CD4-positive, alpha-beta T cell (primary cell): ENCODE measurements at regions not wholly inside any gene's neighbourhood (a gene's known extent, or its start where the extent isn't known, plus 50 kb on each side); places are given as distances from the start of the nearest gene placed in this dataset.

Experiments used
- ATAC-seq: fragments of 200-7000 bp; cut with Tn5 transposase; one replicate; pipeline ENCODE4 v1.10.0; 2022; ENCODE audit warnings: mild to moderate bottlenecking; ENCODE audit not compliant: poor library complexity
- CTCF ChIA-PET: fragments of 350-600 bp; sonication (Branson Sonifier 250); formaldehyde crosslinking; loops from one replicate; lab custom pipeline; 2021; ENCODE audit warnings: antibody characterized with exemption, inconsistent platforms; lab: Charles Lee
- POLR2A ChIA-PET: fragments of 350-600 bp; sonication (Branson Sonifier 250); formaldehyde crosslinking; loops from one replicate; lab custom pipeline; 2021; ENCODE audit warnings: antibody characterized with exemption, inconsistent platforms; lab: Charles Lee
- DNase-seq, 14 experiments: peaks; one replicate each; pipeline ENCODE4 v3.0.0-alpha.2; 2013 to 2020; ENCODE audit warnings: mixed read lengths in 2 of 14
- H3K27ac ChIP-seq, 2 donors: one replicate each; pipeline versions ENCODE4 v1.5.1 to v1.7.0; 2013; ENCODE audit warnings: low read length in 2 of 2, low read depth in 1 of 2, mild to moderate bottlenecking in 1 of 2
- H3K27me3 ChIP-seq, 2 experiments: 1 replicate in 1 of 2; 2 replicates in 1 of 2; pipeline versions ENCODE4 v1.6.1 to v1.7.0; 2013; ENCODE audit warnings: low read length in 2 of 2, control low read depth in 1 of 2, mild to moderate bottlenecking in 1 of 2, moderate library complexity in 1 of 2; ENCODE audit not compliant: insufficient read depth in 2 of 2, control insufficient read depth in 1 of 2
- H3K36me3 ChIP-seq: one replicate; pipeline ENCODE4 v1.6.1; 2013; ENCODE audit warnings: low read length, control low read depth; ENCODE audit not compliant: insufficient read depth
- H3K4me1 ChIP-seq: one replicate; pipeline ENCODE4 v1.6.1; 2013; ENCODE audit warnings: low read length, control low read depth; ENCODE audit not compliant: insufficient read depth
- H3K4me3 ChIP-seq: one replicate; pipeline ENCODE4 v1.5.1; 2013; ENCODE audit warnings: mild to moderate bottlenecking, low read length, moderate library complexity
- H3K9me3 ChIP-seq, 2 experiments: 1 replicate in 1 of 2; 2 replicates in 1 of 2; pipeline versions ENCODE4 v1.6.1 to v1.7.0; 2013; ENCODE audit warnings: low read length in 2 of 2, mild to moderate bottlenecking in 2 of 2, control low read depth in 1 of 2, moderate library complexity in 1 of 2; ENCODE audit not compliant: control insufficient read depth in 1 of 2, insufficient read depth in 1 of 2
- H3K27ac Mint-ChIP-seq: one replicate; pipeline ENCODE4 v1.8.0; 2020; ENCODE audit warnings: mixed read lengths
- H3K27me3 Mint-ChIP-seq: one replicate; pipeline ENCODE4 v1.8.0; 2021; ENCODE audit warnings: mixed read lengths
- H3K36me3 Mint-ChIP-seq: one replicate; pipeline ENCODE4 v1.8.0; 2021; ENCODE audit warnings: low read depth, mixed read lengths
- H3K4me1 Mint-ChIP-seq: one replicate; pipeline ENCODE4 v1.8.0; 2021; ENCODE audit warnings: low read depth, mixed read lengths
- H3K4me3 Mint-ChIP-seq: one replicate; pipeline ENCODE4 v1.8.0; 2020; ENCODE audit warnings: mild to moderate bottlenecking, mixed read lengths
- H3K9me3 Mint-ChIP-seq: one replicate; pipeline ENCODE4 v1.8.0; 2020; ENCODE audit warnings: mixed read lengths
- intact Hi-C, 2 experiments: fragments of 100-400 bp; cut with DNase I in 1 of 2; cut with micrococcal nuclease in 1 of 2; formaldehyde crosslinking; loops; one replicate each; pipeline versions ENCODE4 v1.15.1 to v1.9.0; 2023 to 2025; cut with DNase I, micrococcal nuclease
- TF ChIP-seq, protein P1 (sequence below): fragments of 200-600 bp; IDR thresholded peaks from one replicate; pipeline ENCODE4 v1.8.0; 2022; ENCODE audit warnings: antibody characterized with exemption, mild to moderate bottlenecking

DNA sequence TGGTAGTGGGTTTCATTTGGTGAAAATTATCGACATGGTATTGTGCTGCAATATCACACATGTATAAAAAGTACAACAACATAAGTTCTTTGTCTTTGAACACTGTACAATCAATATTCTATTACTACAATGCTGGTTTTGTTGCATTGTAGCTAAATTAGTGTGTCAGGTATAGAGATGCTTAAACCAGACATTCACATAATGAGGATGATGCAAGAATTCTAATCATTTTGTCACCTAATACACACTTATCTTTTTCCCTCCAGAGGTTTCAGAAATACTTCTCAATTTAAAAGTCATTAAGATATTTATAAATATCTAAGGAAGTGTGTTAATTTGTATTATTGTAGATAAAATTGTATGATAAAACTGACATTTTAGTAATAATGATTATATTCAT, 174.8 kb upstream of the MAN1A1 start:
- Histone ChIP-seq H3K27me3 (no peaks in the 10 kb centered on the region), H3K4me3 (no peak overlapping the region), H3K27ac (no peak overlapping the region), H3K4me1 (no peaks in the 10 kb centered on the region), H3K9me3 (no peaks in the 10 kb centered on the region), H3K36me3 (no peaks in the 10 kb centered on the region)
- TF ChIP-seq, protein P1, sequence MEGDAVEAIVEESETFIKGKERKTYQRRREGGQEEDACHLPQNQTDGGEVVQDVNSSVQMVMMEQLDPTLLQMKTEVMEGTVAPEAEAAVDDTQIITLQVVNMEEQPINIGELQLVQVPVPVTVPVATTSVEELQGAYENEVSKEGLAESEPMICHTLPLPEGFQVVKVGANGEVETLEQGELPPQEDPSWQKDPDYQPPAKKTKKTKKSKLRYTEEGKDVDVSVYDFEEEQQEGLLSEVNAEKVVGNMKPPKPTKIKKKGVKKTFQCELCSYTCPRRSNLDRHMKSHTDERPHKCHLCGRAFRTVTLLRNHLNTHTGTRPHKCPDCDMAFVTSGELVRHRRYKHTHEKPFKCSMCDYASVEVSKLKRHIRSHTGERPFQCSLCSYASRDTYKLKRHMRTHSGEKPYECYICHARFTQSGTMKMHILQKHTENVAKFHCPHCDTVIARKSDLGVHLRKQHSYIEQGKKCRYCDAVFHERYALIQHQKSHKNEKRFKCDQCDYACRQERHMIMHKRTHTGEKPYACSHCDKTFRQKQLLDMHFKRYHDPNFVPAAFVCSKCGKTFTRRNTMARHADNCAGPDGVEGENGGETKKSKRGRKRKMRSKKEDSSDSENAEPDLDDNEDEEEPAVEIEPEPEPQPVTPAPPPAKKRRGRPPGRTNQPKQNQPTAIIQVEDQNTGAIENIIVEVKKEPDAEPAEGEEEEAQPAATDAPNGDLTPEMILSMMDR: no peak
- Mint-ChIP-seq H3K9me3 (no peaks in the 10 kb centered on the region), H3K27ac (no peak overlapping the region), H3K4me3 (no peak overlapping the region), H3K27me3 (no peaks in the 10 kb centered on the region), H3K36me3 (no peaks in the 10 kb centered on the region), H3K4me1 (no peaks in the 10 kb centered on the region)
- ChIA-PET POLR2A (no interaction called here), CTCF (no interaction called here)
- intact Hi-C loops: no loop called here
- ATAC-seq (no peak), DNase-seq (no peak)

DNA sequence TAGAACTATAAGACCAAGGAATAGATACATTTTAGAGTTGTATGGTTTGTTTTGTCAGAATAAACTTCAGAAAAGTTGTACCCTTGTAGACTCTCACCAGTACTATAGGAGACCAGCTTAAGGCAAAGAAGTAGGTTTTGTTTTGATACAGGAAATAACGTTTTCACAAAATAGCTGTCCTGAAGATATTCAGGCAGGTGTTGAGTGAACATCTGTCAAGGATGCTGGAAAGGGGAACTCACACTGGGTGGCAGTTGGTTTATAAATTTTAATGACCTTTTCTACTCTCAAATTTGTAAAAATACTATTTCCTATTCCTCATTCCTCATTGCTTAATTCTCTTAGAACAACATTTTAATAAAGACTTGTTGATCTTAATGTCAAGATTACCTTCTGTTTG, 174.0 kb upstream of the MAN1A1 start:
- ChIA-PET POLR2A (no interaction called here), CTCF (no interaction called here)
- Histone ChIP-seq H3K9me3 (no peaks in the 10 kb centered on the region), H3K4me1 (no peaks in the 10 kb centered on the region), H3K27me3 (no peaks in the 10 kb centered on the region), H3K27ac (no peak overlapping the region), H3K36me3 (no peaks in the 10 kb centered on the region), H3K4me3 (no peak overlapping the region)
- H3K27ac Mint-ChIP-seq: no peak overlapping the region
- no peaks in the 10 kb centered on the region for H3K4me1 Mint-ChIP-seq
- TF ChIP-seq, protein P1: no peak
- no peaks in the 10 kb centered on the region for H3K36me3 Mint-ChIP-seq
- DNase-seq (no peak), ATAC-seq (no peak)
- no peaks in the 10 kb centered on the region for H3K27me3 Mint-ChIP-seq
- H3K4me3 Mint-ChIP-seq: no peak overlapping the region
- intact Hi-C loops: no loop called here
- no peaks in the 10 kb centered on the region for H3K9me3 Mint-ChIP-seq

- TF ChIP-seq, protein P1: no peak
- no peaks in the 10 kb centered on the region for H3K27me3 Mint-ChIP-seq
- DNase-seq: no peak
- no peak overlapping the region for H3K4me3 Mint-ChIP-seq
- no peak overlapping the region for H3K27ac Mint-ChIP-seq
- ATAC-seq: no peak
- no peaks in the 10 kb centered on the region for H3K9me3 Mint-ChIP-seq
- no peaks in the 10 kb centered on the region for H3K4me1 Mint-ChIP-seq
- CTCF ChIA-PET: no interaction called here
- H3K9me3 ChIP-seq: no peaks in the 10 kb centered on the region
- intact Hi-C loops: no loop called here
- H3K4me1 ChIP-seq: no peaks in the 10 kb centered on the region
- no peaks in the 10 kb centered on the region for H3K27me3 ChIP-seq
- no peaks in the 10 kb centered on the region for H3K36me3 Mint-ChIP-seq
- no peak overlapping the region for H3K27ac ChIP-seq
- POLR2A ChIA-PET: no interaction called here
- no peaks in the 10 kb centered on the region for H3K36me3 ChIP-seq
- no peak overlapping the region for H3K4me3 ChIP-seq
Measured at GRCh38 chr6:119521251-119521650, 171.7 kb upstream of the MAN1A1 start.
